ENCODE measurements at regions not wholly inside any gene's neighbourhood (a gene's known extent, or its start where the extent isn't known, plus 50 kb on each side); places are given as distances from the start of the nearest gene placed in this dataset.

DNA sequence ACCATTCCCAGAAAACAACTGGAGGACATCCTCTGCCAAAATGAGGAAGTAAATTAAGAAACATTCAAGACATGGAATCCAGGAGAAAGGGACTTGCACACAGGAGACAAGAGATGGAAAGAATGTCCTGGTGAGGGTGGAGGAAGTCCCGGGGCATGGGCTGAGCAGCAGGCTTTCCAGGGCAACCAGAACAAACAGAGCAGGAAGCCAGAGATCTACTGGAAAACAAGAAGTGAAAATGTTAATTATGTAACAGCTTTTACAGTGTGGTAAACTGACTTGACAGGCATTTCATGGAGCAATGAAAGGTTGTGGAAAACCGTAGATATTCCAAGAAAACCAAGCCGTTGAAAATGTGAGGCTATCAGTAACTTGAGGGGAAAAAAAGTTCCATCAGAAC lies 55.2 kb upstream of the ZNF746 start:
- TF ChIP-seq POLR2A (IDR thresholded peaks at IDR 0.05), result no peak
- TF ChIP-seq, protein P1, sequence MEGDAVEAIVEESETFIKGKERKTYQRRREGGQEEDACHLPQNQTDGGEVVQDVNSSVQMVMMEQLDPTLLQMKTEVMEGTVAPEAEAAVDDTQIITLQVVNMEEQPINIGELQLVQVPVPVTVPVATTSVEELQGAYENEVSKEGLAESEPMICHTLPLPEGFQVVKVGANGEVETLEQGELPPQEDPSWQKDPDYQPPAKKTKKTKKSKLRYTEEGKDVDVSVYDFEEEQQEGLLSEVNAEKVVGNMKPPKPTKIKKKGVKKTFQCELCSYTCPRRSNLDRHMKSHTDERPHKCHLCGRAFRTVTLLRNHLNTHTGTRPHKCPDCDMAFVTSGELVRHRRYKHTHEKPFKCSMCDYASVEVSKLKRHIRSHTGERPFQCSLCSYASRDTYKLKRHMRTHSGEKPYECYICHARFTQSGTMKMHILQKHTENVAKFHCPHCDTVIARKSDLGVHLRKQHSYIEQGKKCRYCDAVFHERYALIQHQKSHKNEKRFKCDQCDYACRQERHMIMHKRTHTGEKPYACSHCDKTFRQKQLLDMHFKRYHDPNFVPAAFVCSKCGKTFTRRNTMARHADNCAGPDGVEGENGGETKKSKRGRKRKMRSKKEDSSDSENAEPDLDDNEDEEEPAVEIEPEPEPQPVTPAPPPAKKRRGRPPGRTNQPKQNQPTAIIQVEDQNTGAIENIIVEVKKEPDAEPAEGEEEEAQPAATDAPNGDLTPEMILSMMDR (IDR thresholded peaks at IDR 0.05), result no peak
- WGBS, 2 donors, result 72 to 74% methylated on average over 3 of the region's 3 CpGs
- H3K4me3 ChIP-seq, result no peak overlapping the region
- no peaks in the 10 kb centered on the region for H3K4me1 ChIP-seq
- no peaks in the 10 kb centered on the region for H3K9me3 ChIP-seq
- DNase-seq, result no peak
- no peaks in the 10 kb centered on the region for H3K27me3 ChIP-seq
- H3K36me3 ChIP-seq, result peaks cover 23 to 93% (median 25%) of the 10 kb centered on the region in 3 donors
- H3K27ac ChIP-seq, result no peak overlapping the region
- intact Hi-C loops (cut with DNase I), result no loop called here
